ENCODE measurements at regions not wholly inside any gene's neighbourhood (a gene's known extent, or its start where the extent isn't known, plus 50 kb on each side); places are given as distances from the start of the nearest gene placed in this dataset.

DNA sequence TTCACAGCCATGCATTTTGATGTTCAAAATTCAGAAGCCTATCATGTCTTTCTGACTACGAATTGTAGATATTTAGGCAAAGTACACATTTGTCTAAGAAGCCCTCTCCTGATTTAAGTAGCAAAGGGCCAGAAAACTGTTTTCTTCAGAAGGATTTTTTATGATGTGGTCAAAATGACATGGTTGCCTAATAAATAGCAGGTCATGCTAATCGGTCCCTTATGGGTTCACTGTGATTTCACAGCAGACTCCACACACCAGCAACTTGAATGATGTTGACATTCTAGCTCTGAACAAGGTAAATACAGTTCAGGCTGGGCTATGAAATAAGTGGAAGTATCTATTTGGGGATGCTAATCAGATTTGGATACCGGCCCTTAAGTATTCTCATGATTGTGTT is 178.7 kb upstream of the DPYD start:
- H3K79me1 ChIP-seq (ENCODE audit: low read length), result no peaks in the 10 kb centered on the region
- no peak overlapping the region for H3K4me2 ChIP-seq (ENCODE audit: low read length)
- H2BK5ac ChIP-seq (ENCODE audit: low read depth, low read length, poor library complexity), result no peak overlapping the region
- H2BK12ac ChIP-seq (ENCODE audit: low read length), result no peak overlapping the region
- no peaks in the 10 kb centered on the region for H3K36me3 ChIP-seq (ENCODE audit: control insufficient read depth in 1 of 2, insufficient read depth in 2 of 2, low read length in 2 of 2)
- no peak overlapping the region for H3K4ac ChIP-seq (ENCODE audit: low read depth, low read length)
- H3K27ac ChIP-seq (ENCODE audit: low read depth, low read length), result no peak overlapping the region
- no peak overlapping the region for H2AFZ ChIP-seq (ENCODE audit: insufficient read depth, low read length, poor library complexity)
- no peaks in the 10 kb centered on the region for H3K9me3 ChIP-seq (ENCODE audit: insufficient read depth, low read depth, low read length)
- H3K14ac ChIP-seq (ENCODE audit: low read length), result no peak overlapping the region
- DNase-seq, result no peak
- H3K27me3 ChIP-seq (ENCODE audit: insufficient read depth, low read length), result no peaks in the 10 kb centered on the region
- H3K18ac ChIP-seq (ENCODE audit: low read length), result no peak overlapping the region
- no peak overlapping the region for H2BK120ac ChIP-seq (ENCODE audit: insufficient read depth, low read length, poor library complexity)
- no peak overlapping the region for H4K8ac ChIP-seq (ENCODE audit: low read depth, low read length)
- H3K9ac ChIP-seq (ENCODE audit: low read length), result no peak overlapping the region
- WGBS (ENCODE audit: extremely low coverage, insufficient coverage, insufficient read length), result no CpG with 5 or more reads among the region's 3 CpGs
- no peak overlapping the region for H3K23ac ChIP-seq (ENCODE audit: low read length)
- H4K91ac ChIP-seq (ENCODE audit: low read depth, low read length), result no peak overlapping the region
- no peak overlapping the region for H4K12ac ChIP-seq (ENCODE audit: low read depth, low read length)
- H3K79me2 ChIP-seq (ENCODE audit: control insufficient read depth, insufficient read depth, low read length, poor library complexity), result no peaks in the 10 kb centered on the region
- no peak overlapping the region for H2AK5ac ChIP-seq (ENCODE audit: low read length)
- H3K4me3 ChIP-seq (ENCODE audit: low read depth, low read length), result no peak overlapping the region
- H3K4me1 ChIP-seq (ENCODE audit: control insufficient read depth in 1 of 2, insufficient read depth in 2 of 2, low read length in 2 of 2), result no peaks in the 10 kb centered on the region

DNA sequence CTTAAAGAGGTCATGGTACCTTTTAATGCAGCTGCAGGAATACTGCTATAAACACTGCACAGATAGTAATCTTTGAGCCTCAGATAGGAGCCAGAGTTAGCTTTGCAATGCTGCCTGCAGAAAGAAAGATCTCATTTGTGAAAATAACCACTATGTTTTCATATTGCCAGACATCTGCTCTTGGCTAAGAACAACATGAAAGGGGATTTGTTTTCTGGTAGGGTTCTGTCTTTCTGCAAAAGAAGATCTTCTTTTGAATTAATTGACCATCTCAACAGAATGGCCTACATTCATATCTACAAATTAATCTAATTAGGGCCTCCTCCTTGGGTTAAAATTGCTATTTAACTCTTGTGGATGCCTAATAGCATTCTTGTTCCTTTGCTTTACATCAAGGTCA is 177.6 kb upstream of the DPYD start:
- no peak overlapping the region for H3K4ac ChIP-seq (ENCODE audit: low read depth, low read length)

DNA sequence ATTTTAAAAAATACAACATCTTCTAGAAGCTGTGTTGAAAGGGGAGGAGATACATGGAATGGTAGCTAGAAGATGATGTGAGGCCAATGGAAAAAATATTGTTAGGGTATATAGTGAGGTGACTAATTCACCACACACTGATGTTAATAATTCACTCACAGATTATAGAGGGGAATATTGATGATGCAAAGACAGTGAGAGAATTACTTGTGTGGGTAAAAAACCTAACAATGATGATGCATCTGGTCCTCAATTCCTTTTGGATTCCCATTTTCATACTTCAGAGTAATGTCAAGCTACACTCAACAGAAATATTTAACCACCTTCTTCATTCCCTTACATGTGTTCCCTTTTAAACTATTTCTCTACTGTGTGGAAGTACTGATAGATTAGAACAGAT is 169.5 kb upstream of the DPYD start:
- H2AK5ac ChIP-seq (ENCODE audit: low read length), result no peak overlapping the region
- no peak overlapping the region for H2BK12ac ChIP-seq (ENCODE audit: low read length)
- H3K4me3 ChIP-seq (ENCODE audit: low read depth, low read length), result no peak overlapping the region
- H4K8ac ChIP-seq (ENCODE audit: low read depth, low read length), result no peak overlapping the region
- no peak overlapping the region for H3K14ac ChIP-seq (ENCODE audit: low read length)
- no peak overlapping the region for H2BK120ac ChIP-seq (ENCODE audit: insufficient read depth, low read length, poor library complexity)
- H4K12ac ChIP-seq (ENCODE audit: low read depth, low read length), result no peak overlapping the region
- H3K36me3 ChIP-seq (ENCODE audit: control insufficient read depth in 1 of 2, insufficient read depth in 2 of 2, low read length in 2 of 2), result no peaks in the 10 kb centered on the region
- H3K27ac ChIP-seq (ENCODE audit: low read depth, low read length), result no peak overlapping the region
- H3K79me2 ChIP-seq (ENCODE audit: control insufficient read depth, insufficient read depth, low read length, poor library complexity), result no peaks in the 10 kb centered on the region
- no peaks in the 10 kb centered on the region for H3K9me3 ChIP-seq (ENCODE audit: insufficient read depth, low read depth, low read length)
- no peak overlapping the region for H4K91ac ChIP-seq (ENCODE audit: low read depth, low read length)
- H3K18ac ChIP-seq (ENCODE audit: low read length), result no peak overlapping the region
- H3K4ac ChIP-seq (ENCODE audit: low read depth, low read length), result no peak overlapping the region
- H3K79me1 ChIP-seq (ENCODE audit: low read length), result no peaks in the 10 kb centered on the region
- peaks cover 0 to 3% of the 10 kb centered on the region in 2 experiments for H3K4me1 ChIP-seq (ENCODE audit: control insufficient read depth in 1 of 2, insufficient read depth in 2 of 2, low read length in 2 of 2)
- no peak overlapping the region for H2AFZ ChIP-seq (ENCODE audit: insufficient read depth, low read length, poor library complexity)
- H3K4me2 ChIP-seq (ENCODE audit: low read length), result no peak overlapping the region
- H3K9ac ChIP-seq (ENCODE audit: low read length), result no peak overlapping the region
- no peak overlapping the region for H2BK5ac ChIP-seq (ENCODE audit: low read depth, low read length, poor library complexity)
- no peak overlapping the region for H3K23ac ChIP-seq (ENCODE audit: low read length)
- DNase-seq, result no peak
- H3K27me3 ChIP-seq (ENCODE audit: insufficient read depth, low read length), result no peaks in the 10 kb centered on the region

More for the DNA sequence above, 177.6 kb upstream of the DPYD start:
- Histone ChIP-seq H2BK120ac (ENCODE audit: insufficient read depth, low read length, poor library complexity) (no peak overlapping the region), H2AK5ac (ENCODE audit: low read length) (no peak overlapping the region), H3K9ac (ENCODE audit: low read length) (no peak overlapping the region), H4K8ac (ENCODE audit: low read depth, low read length) (no peak overlapping the region), H3K18ac (ENCODE audit: low read length) (no peak overlapping the region), H4K91ac (ENCODE audit: low read depth, low read length) (no peak overlapping the region), H3K4me3 (ENCODE audit: low read depth, low read length) (no peak overlapping the region), H3K27me3 (ENCODE audit: insufficient read depth, low read length) (no peaks in the 10 kb centered on the region), H3K36me3 (ENCODE audit: control insufficient read depth in 1 of 2, insufficient read depth in 2 of 2, low read length in 2 of 2) (no peaks in the 10 kb centered on the region), H3K14ac (ENCODE audit: low read length) (no peak overlapping the region), H2BK12ac (ENCODE audit: low read length) (no peak overlapping the region), H3K79me2 (ENCODE audit: control insufficient read depth, insufficient read depth, low read length, poor library complexity) (no peaks in the 10 kb centered on the region), H2BK5ac (ENCODE audit: low read depth, low read length, poor library complexity) (no peak overlapping the region), H3K9me3 (ENCODE audit: insufficient read depth, low read depth, low read length) (no peaks in the 10 kb centered on the region), H3K27ac (ENCODE audit: low read depth, low read length) (no peak overlapping the region), H3K4me1 (ENCODE audit: control insufficient read depth in 1 of 2, insufficient read depth in 2 of 2, low read length in 2 of 2) (no peaks in the 10 kb centered on the region), H4K12ac (ENCODE audit: low read depth, low read length) (no peak overlapping the region), H3K23ac (ENCODE audit: low read length) (no peak overlapping the region), H2AFZ (ENCODE audit: insufficient read depth, low read length, poor library complexity) (no peak overlapping the region), H3K79me1 (ENCODE audit: low read length) (no peaks in the 10 kb centered on the region), H3K4me2 (ENCODE audit: low read length) (no peak overlapping the region)
- DNase-seq, result no peak

DNA sequence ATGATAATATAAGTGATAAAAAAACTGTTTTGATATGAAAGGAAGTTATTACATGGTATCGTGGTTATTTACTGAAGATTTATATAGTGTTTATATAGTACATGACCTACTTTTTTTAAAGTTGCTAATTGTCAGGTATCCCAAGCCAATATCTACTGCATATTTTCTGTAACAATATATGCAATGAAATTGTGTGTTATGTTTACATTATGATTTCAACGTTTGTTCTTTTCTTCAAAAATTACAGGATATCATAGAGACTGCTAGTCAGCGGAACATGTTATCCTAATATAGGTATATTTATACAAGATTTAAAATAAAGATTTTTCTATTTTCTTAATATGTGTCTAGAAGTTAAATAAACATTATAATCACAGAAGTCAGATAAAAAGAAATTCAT is 167.5 kb upstream of the DPYD start:
- no CpG with 5 or more reads among the region's 3 CpGs for WGBS (ENCODE audit: extremely low coverage, insufficient coverage, insufficient read length)
- H3K36me3 ChIP-seq (ENCODE audit: control insufficient read depth in 1 of 2, insufficient read depth in 2 of 2, low read length in 2 of 2), result no peaks in the 10 kb centered on the region
- no peak overlapping the region for H2BK120ac ChIP-seq (ENCODE audit: insufficient read depth, low read length, poor library complexity)
- no peaks in the 10 kb centered on the region for H3K79me1 ChIP-seq (ENCODE audit: low read length)
- H3K27ac ChIP-seq (ENCODE audit: low read depth, low read length), result no peak overlapping the region
- no peak overlapping the region for H4K8ac ChIP-seq (ENCODE audit: low read depth, low read length)
- H3K4me2 ChIP-seq (ENCODE audit: low read length), result no peak overlapping the region
- H3K23ac ChIP-seq (ENCODE audit: low read length), result no peak overlapping the region
- H3K9me3 ChIP-seq (ENCODE audit: insufficient read depth, low read depth, low read length), result no peaks in the 10 kb centered on the region
- no peak overlapping the region for H4K12ac ChIP-seq (ENCODE audit: low read depth, low read length)
- H3K14ac ChIP-seq (ENCODE audit: low read length), result no peak overlapping the region
- H2BK12ac ChIP-seq (ENCODE audit: low read length), result no peak overlapping the region
- H3K79me2 ChIP-seq (ENCODE audit: control insufficient read depth, insufficient read depth, low read length, poor library complexity), result no peaks in the 10 kb centered on the region
- no peak overlapping the region for H4K91ac ChIP-seq (ENCODE audit: low read depth, low read length)
- H3K4ac ChIP-seq (ENCODE audit: low read depth, low read length), result no peak overlapping the region
- peaks cover 0 to 5% of the 10 kb centered on the region in 2 experiments for H3K4me1 ChIP-seq (ENCODE audit: control insufficient read depth in 1 of 2, insufficient read depth in 2 of 2, low read length in 2 of 2)
- no peak overlapping the region for H3K4me3 ChIP-seq (ENCODE audit: low read depth, low read length)
- no peak overlapping the region for H2BK5ac ChIP-seq (ENCODE audit: low read depth, low read length, poor library complexity)
- no peak overlapping the region for H2AFZ ChIP-seq (ENCODE audit: insufficient read depth, low read length, poor library complexity)
- no peak overlapping the region for H3K18ac ChIP-seq (ENCODE audit: low read length)
- H2AK5ac ChIP-seq (ENCODE audit: low read length), result no peak overlapping the region
- no peaks in the 10 kb centered on the region for H3K27me3 ChIP-seq (ENCODE audit: insufficient read depth, low read length)
- H3K9ac ChIP-seq (ENCODE audit: low read length), result no peak overlapping the region
- no peak for DNase-seq

Data from trophoblast cell (in vitro differentiated cells and primary cell).